HepG2 (cell line): ENCODE measurements at regions not wholly inside any gene's neighbourhood (a gene's known extent, or its start where the extent isn't known, plus 50 kb on each side); places are given as distances from the start of the nearest gene placed in this dataset.

ENCODE experiments used
- ATAC-seq: fragments of 200-7000 bp; cut with Tn5 transposase; 3 replicates; pipeline ENCODE4 v1.9.1; 2020; ENCODE audit warnings: mild to moderate bottlenecking, moderate library complexity
- BruUV-seq: library from RNA; stranded (reverse); fragments of 400-500 nt; replicated peaks from 2 replicates; lab custom pipeline; 2021; lab: Mats Ljungman, UMichigan
- CTCF ChIA-PET: fragments of 300-600 bp; formaldehyde crosslinking; extraction: SDS; loops from one replicate; lab custom pipeline; 2021; ENCODE audit warnings: low total read pairs, inconsistent platforms, low intra/inter-chr PET ratio; lab: Yijun Ruan, JAX
- POLR2A ChIA-PET: fragments of 350-600 bp; sonication (Branson Sonifier 250); formaldehyde crosslinking; loops from one replicate; lab custom pipeline; 2020; ENCODE audit warnings: antibody characterized with exemption, inconsistent platforms; lab: Yijun Ruan, JAX
- DNase-seq: peaks from one replicate; pipeline ENCODE4 v3.0.0-alpha.2; 2015; ENCODE audit warnings: low spot score
- FAIRE-seq: peaks from 3 replicates; lab custom pipeline; 2011; peaks lifted over from hg19 to GRCh38; lab: Jason Lieb, UNC
- H2AFZ ChIP-seq: one replicate; pipeline ENCODE4 v1.6.1; 2011; ENCODE audit warnings: low read length, inconsistent platforms
- H3K27ac ChIP-seq: fragments of 300-600 bp; 3 replicates; pipeline ENCODE4 v1.8.0; 2011; ENCODE audit warnings: mixed run types, mild to moderate bottlenecking, mixed read lengths, low read length, inconsistent platforms; ENCODE audit not compliant: insufficient read depth; ENCODE audit errors: extremely low read length
- H3K27me3 ChIP-seq, 2 experiments: fragments of 200-600 bp in 1 of 2; 2 replicates in 1 of 2; 3 replicates in 1 of 2; pipeline versions ENCODE4 v1.6.0 to v1.8.0; 2011; ENCODE audit warnings: low read length in 2 of 2, mild to moderate bottlenecking in 2 of 2, moderate library complexity in 2 of 2, inconsistent platforms in 1 of 2; ENCODE audit not compliant: insufficient read depth in 2 of 2, control insufficient read depth in 1 of 2
- H3K36me3 ChIP-seq, 2 experiments: fragments of 200-600 bp in 1 of 2; replicated peaks in 1 of 2; 2 replicates in 1 of 2; 3 replicates in 1 of 2; pipeline versions ENCODE4 v1.5.1 to v1.8.0; 2011; ENCODE audit warnings: low read length in 2 of 2, inconsistent platforms in 1 of 2; ENCODE audit not compliant: insufficient read depth in 2 of 2, control insufficient read depth in 1 of 2
- H3K4me1 ChIP-seq: 2 replicates; pipeline ENCODE4 v1.5.1; 2012; ENCODE audit warnings: low read length, inconsistent platforms; ENCODE audit not compliant: insufficient read depth
- H3K4me2 ChIP-seq: 2 replicates; pipeline ENCODE4 v1.6.0; 2011; ENCODE audit warnings: low read depth, low read length, inconsistent platforms
- H3K4me3 ChIP-seq, 3 experiments: fragments of 200-600 bp in 1 of 3; sonication (generic), shearing (Covaris generic) in 1 of 3; replicated peaks in 1 of 3; 2 replicates each; pipeline ENCODE4 v1.5.1; 2011 to 2016; ENCODE audit warnings: low read length in 3 of 3, inconsistent platforms in 2 of 3, low read depth in 2 of 3, mild to moderate bottlenecking in 2 of 3, control low read depth in 1 of 3, mixed read lengths in 1 of 3; ENCODE audit not compliant: insufficient read depth in 1 of 3
- H3K79me2 ChIP-seq: one replicate; pipeline ENCODE4 v1.6.1; 2011; ENCODE audit warnings: low read length, inconsistent platforms; ENCODE audit not compliant: insufficient read depth
- H3K9ac ChIP-seq: 2 replicates; pipeline ENCODE4 v1.6.0; 2011; ENCODE audit warnings: mild to moderate bottlenecking, low read depth, low read length, inconsistent platforms; ENCODE audit not compliant: insufficient read depth
- H3K9me3 ChIP-seq: 2 replicates; pipeline ENCODE4 v1.5.1; 2012; ENCODE audit warnings: mild to moderate bottlenecking, low read length
- H4K20me1 ChIP-seq: 2 replicates; pipeline ENCODE4 v1.6.0; 2011; ENCODE audit warnings: inconsistent platforms, mild to moderate bottlenecking, low read length, moderate library complexity; ENCODE audit not compliant: insufficient read depth
- BRD4 ChIP-seq: sonication (generic); formaldehyde crosslinking; IDR thresholded peaks from 2 replicates; pipeline ENCODE4 v1.4.0; 2020; ENCODE audit warnings: missing genetic modification reagents
- MXD4 ChIP-seq: IDR thresholded peaks from 2 replicates; pipeline ENCODE4 v1.6.1; 2016; ENCODE audit warnings: mild to moderate bottlenecking, missing biosample characterization, missing genetic modification reagents
- RFX5 ChIP-seq: IDR thresholded peaks from 2 replicates; pipeline ENCODE4 v1.6.1; 2011; ENCODE audit warnings: low read depth, low read length, improper control_type of control experiment
- SP140L ChIP-seq: sonication (generic); formaldehyde crosslinking; IDR thresholded peaks from 2 replicates; pipeline ENCODE4 v1.4.0; 2020; ENCODE audit warnings: missing genetic modification reagents, borderline replicate concordance
- ZBTB33 ChIP-seq: sonication (generic); formaldehyde crosslinking; IDR thresholded peaks from 2 replicates; pipeline ENCODE4 v1.4.0; 2020; ENCODE audit warnings: missing genetic modification reagents
- ZNF24 ChIP-seq: fragments of 450-650 bp; IDR thresholded peaks from 2 replicates; pipeline ENCODE4 v1.6.1; 2017; ENCODE audit warnings: antibody characterized with exemption, mild to moderate bottlenecking
- ZNF260 ChIP-seq: sonication (generic); formaldehyde crosslinking; IDR thresholded peaks from 2 replicates; pipeline ENCODE4 v1.4.0; 2020; ENCODE audit warnings: missing genetic modification reagents, low read depth, mild to moderate bottlenecking, borderline replicate concordance
- ZNF446 ChIP-seq: sonication (generic); formaldehyde crosslinking; IDR thresholded peaks from 2 replicates; pipeline ENCODE4 v1.5.0; 2020; ENCODE audit warnings: mild to moderate bottlenecking, missing genetic modification reagents
- ZNF761 ChIP-seq: sonication (generic); formaldehyde crosslinking; conservative IDR thresholded peaks from 2 replicates; pipeline ENCODE4 v1.4.0; 2020; ENCODE audit warnings: mild to moderate bottlenecking, missing genetic modification reagents
- ZNF770 ChIP-seq: sonication (generic); formaldehyde crosslinking; IDR thresholded peaks from 2 replicates; pipeline ENCODE4 v1.5.0; 2020; ENCODE audit warnings: mild to moderate bottlenecking, missing genetic modification reagents
- ZNF776 ChIP-seq: sonication (generic); formaldehyde crosslinking; IDR thresholded peaks from 2 replicates; pipeline ENCODE4 v1.4.0; 2020; ENCODE audit warnings: mild to moderate bottlenecking, missing genetic modification reagents
- WGBS: methylation state at CpG from one replicate; pipeline ENCODE4 v1.1.6; 2017; ENCODE audit warnings: low lambda C conversion rate; 5-methylcytosine and 5-hydroxymethylcytosine counted together
- in situ Hi-C: cut with HindIII; loops from 2 replicates; pipeline ENCODE4 v1.10.0; 2017; ENCODE audit warnings: low pct_unique_long_range_greater_than_20kb; ENCODE audit not compliant: extremely low pct_ligation_motif_present
- intact Hi-C: fragments of 100-400 bp; cut with micrococcal nuclease; formaldehyde crosslinking; loops from one replicate; pipeline ENCODE4 v1.10.0; 2022; ENCODE audit not compliant: unreplicated experiment

GRCh38 chrX:720250-720649, 89.7 kb downstream of the SHOX start:
- DNase-seq = no peak
- BruUV-seq = no TSS peak
- Histone ChIP-seq H2AFZ (no peak overlapping the region), H3K36me3 (no peaks in the 10 kb centered on the region), H3K27ac (no peak overlapping the region), H3K4me1 (no peaks in the 10 kb centered on the region), H3K9me3 (peaks cover 17% of the 10 kb centered on the region), H3K27me3 (no peaks in the 10 kb centered on the region), H3K79me2 (no peaks in the 10 kb centered on the region), H3K4me2 (no peak overlapping the region)
- in situ Hi-C loops (no loop called here), intact Hi-C loops (no loop called here)
- ATAC-seq = no peak
- TF ChIP-seq ZNF770 (CRISPR knock-in tag) (no peak), BRD4 (CRISPR knock-in tag) (no peak), ZNF24 (no peak), SP140L (CRISPR knock-in tag) (no peak), ZNF776 (CRISPR knock-in tag) (no peak), ZNF446 (CRISPR knock-in tag) (no peak), RFX5 (no peak), ZBTB33 (CRISPR knock-in tag) (no peak), ZNF761 (CRISPR knock-in tag) (no peak), MXD4 (CRISPR knock-in tag) (no peak), ZNF260 (no peak)
- TF ChIP-seq, all 625 proteins: peak for 0
- no peak overlapping the region for H3K9ac ChIP-seq
- H4K20me1 ChIP-seq = no peaks in the 10 kb centered on the region
- CTCF ChIA-PET = no interaction called here
- FAIRE-seq = no peak
- POLR2A ChIA-PET = no interaction called here
- 5% methylated on average over 5 of the region's 5 CpGs for WGBS
- no peak overlapping the region for H3K4me3 ChIP-seq
